NCI-H128 (cell line): ENCODE measurements at regions not wholly inside any gene's neighbourhood (a gene's known extent, or its start where the extent isn't known, plus 50 kb on each side); places are given as distances from the start of the nearest gene placed in this dataset.
"Not testable (repeated sequence)": the region's sequence is repeated elsewhere in the genome, so short reads cannot be mapped to it uniquely, and the experiment has no call there.

Experiments used
- DNase-seq: peaks from one replicate; lab custom pipeline; 2025; ENCODE audit not compliant: unreplicated experiment; lab: John Stamatoyannopoulos, UW

DNA sequence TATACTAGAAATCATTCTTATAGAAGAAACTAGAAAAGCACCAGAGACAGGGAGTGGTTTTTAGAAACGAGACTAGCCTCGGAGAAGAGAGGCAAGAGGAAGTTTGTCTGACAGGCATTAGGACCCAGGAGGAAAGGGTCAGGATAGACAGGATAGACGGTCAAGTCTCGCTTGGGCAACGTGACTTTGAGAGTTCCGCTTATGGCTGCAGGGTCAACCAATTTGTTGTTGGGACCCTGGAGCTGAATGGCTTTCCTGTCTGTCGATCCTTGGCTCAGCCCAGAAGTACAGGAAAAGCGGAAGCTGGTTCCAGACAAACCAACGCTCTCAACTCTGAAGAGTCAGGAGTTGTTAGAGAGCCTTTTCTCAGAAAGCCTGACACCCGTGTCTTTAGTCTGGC, 191.2 kb downstream of the FZD1 start:
- no peak for DNase-seq

DNA sequence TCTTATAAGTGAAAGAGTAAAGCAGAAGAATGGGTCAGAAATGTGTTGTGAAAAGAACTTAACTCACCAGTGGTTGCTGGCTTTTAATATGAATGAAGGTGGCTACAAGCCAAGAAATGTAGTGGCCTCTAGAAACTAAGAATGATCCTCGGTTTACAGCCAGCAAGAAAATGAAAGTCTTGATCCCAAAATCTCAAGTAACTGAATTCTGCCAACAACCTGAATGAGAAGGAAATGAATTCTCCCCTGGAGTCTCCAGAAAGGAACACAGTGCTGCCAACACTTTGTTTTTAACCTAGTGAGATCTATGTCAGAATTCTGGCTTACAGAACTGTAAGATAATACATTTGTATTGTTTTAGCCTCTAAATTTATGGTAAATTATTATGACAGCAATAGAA, 193.0 kb downstream of the FZD1 start:
- DNase-seq = no peak

DNA sequence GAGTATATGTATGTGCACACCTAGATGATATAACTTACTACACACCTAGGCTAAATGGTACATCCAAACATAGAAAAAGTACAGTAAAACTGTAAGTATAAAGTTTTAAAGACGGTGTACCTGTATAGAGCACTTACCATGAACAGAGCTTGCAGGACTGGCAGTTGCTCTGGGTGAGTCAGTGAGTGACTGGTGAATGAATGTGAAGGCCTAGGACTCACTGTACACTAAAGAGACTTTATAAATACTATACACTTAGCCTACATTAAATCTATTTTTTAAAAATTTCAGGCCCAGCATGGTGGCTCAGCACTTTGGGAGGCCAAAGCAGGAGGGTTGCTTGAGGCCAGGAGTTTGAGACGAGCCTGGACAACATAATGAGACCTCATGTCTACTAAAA, 195.3 kb downstream of the FZD1 start:
- no peak for DNase-seq

DNA sequence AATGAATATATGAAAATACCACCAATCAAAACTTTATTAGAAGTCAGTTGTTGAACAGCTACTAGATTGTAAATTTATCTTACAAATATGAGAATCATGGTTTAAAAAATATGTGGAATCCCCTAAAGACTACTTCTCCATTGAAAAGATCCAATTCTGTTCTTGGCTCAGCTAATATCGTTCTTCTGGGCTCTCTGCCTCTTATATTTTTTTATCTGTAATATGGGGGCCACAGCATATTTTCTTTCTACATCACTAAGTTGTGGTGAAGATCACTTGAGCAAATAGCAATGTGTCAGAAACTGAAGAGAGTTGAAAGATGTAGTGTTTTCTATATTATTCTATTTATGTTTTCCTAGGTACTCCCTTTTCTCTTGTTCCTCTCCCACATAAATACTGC, 198.1 kb downstream of the FZD1 start:
- DNase-seq = no peak

DNA sequence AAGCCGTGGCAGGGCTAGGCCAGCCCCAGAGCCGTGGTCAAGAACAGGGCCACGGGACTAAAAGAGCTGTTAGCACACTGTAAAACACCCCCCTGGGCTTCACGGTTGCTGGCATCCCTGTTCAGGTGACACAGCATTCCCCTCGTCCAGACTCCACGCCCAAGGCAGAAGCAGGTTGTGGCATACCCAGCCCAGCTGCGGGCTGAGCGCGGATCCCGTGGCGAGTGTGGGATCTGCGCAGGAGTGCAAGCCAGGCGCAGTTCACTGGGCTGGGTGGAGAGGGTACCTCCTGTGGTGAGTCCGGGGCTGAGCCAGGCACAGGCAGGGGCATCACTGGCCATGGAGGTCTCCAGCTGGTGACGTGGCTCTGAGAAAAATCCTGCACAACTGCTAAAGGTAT, 199.1 kb downstream of the FZD1 start:
- DNase-seq = no peak

DNA sequence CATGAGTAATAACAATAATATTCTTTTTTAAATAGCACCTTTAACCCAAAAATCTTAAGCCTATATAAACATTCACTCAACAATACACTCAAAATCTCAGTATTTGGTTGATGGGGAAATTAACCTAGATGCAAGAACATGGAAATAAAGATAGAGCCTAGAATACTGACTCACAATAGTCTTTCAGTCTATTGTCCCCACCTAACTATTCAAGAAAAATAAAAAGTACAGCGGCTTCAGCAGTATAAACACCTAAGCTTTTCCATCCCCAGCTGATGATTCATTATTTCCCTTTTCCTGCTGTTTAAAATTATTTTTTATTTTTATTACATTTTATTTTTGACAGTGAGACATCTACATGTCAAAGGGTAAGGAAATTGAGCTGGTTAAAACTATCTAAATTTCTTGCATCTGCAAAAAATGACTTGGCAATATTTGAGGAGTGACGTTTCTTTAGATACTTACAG, 201.4 kb downstream of the FZD1 start:
- no peak for DNase-seq

DNA sequence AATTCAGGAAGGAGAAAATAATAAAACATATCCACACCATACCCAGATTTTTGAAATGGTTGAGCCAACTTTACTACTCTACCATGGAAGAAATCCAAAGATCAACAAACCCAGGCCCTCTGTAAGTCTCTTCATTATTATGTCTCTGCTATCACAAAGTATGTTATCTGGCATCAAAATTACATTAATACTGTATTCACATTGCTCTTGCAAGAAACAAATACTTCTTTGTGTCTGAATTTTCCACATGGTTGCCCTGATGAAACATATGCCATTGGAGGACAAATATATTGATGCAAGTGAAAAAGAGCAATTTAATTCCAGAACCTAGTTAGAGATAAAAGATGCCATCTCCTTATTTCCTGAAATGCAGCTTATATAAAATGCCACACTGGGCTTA, 204.0 kb downstream of the FZD1 start:
- DNase-seq = no peak

DNA sequence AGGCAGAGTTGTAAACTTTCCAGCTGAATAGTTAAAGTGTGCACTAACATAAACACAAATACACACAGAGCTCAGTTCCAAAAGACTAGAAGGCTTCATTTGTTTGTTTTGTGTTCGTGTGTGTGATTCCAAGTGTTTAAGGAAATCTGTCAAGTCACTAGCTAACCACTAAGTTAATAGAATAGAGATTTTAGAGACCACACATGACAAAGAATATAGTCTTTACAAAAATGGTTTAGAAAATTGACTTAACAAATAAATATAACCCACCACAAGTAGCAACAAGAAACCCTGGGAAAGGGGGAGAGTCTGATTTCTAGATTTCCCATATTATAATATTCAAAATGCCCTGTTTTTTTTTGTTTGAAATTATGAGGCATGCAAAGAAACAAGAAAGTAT, 209.4 kb downstream of the FZD1 start:
- DNase-seq = no peak

DNA sequence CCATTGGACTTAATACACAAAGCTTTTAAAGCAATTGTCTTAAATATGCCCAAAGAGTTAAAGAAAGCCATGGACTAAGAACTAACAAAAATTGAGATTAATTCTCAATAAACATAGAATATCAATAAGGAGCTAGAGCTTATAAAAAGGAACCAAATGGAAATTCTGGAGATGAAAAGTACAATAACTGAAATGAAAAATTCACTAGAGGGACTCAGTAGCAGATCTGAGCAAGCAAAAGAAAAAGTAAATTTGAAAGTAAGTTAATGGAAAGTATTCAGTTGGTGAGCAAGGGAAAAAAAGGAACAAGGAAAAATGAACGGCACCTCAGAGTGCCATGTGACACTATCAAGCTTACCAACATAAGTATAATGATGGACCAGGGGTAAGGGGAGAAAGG, 209.8 kb downstream of the FZD1 start:
- no peak for DNase-seq

DNA sequence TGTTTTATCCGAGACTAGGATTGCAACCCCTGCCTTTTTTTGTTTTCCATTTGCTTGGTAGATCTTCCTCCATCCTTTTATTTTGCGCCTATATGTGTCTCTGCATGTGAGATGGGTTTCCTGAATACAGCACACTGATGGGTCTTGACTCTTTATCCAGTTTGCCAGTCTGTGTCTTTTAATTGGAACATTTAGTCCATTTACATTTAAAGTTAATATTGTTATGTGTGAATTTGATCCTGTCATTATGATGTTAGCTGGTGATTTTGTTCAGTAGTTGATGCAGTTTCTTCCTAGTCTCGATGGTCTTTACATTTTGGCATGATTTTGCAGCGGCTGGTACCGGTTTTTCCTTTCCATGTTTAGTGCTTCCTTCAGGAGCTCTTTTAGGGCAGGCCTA, 216.2 kb downstream of the FZD1 start:
- DNase-seq = not testable (repeated sequence)

DNA sequence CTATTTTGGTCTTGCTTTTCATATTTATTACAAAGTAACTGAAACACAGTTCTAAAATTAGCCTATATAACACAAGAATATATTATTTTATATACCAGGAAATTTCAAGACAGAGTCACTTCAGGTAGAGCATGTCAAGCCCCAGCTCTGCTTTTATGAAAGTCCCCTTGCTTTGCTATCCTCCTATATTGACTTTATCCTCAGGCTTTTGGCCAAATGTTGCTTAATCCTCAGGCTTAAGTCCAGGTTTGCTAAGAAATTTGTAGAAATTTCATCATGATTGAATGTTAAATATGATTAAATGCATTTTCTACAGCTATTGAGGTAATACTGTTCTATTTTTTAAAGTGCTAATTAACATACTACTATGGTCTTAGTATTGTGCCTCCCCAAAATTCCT, 227.6 kb downstream of the FZD1 start:
- DNase-seq = no peak

DNA sequence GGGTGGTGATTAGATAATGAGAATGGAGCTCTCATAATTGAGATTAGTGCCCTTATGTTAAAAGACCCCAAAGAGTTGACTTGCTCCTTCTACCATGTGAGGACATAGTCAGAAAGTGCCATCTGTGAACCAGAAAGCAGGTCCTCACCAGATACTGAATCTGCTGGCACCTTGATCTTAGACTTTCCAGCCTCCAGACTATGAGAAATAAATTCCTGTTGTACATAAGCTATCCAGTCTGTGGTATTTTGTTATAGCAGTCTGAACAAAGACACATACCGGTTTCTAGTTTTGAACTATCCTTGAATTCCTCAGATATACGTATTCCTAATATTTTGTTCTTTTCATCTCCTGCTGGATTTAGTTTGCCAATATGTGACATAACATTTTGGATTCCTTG, 228.1 kb downstream of the FZD1 start:
- DNase-seq = no peak

DNA sequence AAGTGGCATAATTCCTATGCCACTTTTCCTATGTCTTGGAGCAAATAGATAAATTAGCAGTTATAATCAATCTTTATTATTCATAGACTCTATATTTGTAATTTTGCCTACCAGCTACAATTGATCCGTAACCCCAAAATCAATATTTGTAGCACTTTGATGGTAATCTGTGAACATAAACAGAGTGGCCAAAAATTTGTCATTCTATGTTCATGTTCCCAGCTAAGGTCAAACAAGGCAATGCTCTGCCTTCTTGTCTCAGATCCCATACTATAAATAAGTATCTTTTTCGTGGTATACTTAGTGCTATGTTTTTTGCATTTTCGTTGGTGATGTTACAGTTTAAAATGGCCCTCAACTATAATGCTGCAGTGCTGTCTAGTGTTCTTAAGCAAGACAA, 228.5 kb downstream of the FZD1 start:
- DNase-seq = no peak

DNA sequence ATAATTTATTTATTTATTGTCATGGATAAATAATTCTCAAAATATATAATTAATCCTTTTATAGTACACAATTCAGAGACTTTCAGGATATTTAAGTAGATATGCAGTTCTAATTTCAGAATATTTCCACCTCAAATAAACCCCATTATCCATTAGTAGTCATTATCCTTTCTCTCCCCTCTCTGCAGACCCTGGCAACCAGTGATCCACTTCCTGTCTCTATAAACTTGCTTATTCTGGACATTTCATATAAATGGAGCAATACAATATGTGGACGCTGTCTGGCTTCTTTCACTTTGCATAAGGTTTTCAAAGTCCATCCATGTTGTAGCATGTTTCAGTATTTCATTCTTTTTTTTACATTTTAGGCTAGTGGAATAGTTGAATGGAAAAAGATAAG, 230.2 kb downstream of the FZD1 start:
- no peak for DNase-seq

DNA sequence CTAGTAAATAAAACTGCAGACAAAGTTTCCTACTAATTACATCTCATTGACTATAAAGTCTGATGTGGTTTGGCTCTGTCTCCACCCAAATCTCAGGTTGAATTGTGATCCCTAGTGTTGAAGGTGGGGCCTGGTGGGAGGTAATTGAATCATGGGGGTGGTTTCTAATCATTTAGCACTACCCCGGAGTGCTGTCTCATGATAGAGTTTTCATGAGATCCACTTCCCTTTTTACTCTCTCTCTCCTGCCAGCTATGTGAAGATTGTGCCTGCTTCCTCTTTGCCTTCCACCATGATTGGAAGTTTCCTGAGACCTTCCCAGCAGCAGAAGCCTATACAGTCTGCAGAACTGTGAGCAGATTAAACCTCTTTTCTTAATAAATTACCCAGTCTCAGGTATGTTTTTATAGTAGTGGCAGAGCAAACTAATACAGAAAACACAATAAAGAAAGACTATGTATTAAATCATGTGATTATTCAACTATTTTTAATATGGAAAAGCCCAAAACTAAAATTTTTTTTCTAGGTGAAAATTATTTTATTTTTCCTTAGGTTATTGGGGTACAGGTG, 232.1 kb downstream of the FZD1 start:
- DNase-seq = no peak

DNA sequence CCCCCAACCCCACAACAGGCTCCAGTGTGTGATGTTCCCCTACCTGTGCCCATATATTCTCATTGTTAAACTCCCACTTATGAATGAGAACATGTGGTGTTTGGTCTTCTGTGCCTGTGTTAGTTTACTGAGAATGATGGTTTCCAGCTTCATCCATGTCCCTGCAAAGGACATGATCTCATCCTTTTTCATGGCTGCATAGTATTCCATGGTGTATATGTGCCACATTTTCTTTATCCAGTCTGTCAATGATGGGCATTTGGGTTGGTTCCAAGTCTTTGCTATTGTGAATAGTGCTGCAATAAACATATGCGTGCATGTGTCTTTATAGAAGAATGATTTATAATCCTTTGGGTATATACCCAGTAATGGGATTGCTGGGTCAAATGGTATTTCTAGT, 233.0 kb downstream of the FZD1 start:
- DNase-seq = not testable (repeated sequence)

DNA sequence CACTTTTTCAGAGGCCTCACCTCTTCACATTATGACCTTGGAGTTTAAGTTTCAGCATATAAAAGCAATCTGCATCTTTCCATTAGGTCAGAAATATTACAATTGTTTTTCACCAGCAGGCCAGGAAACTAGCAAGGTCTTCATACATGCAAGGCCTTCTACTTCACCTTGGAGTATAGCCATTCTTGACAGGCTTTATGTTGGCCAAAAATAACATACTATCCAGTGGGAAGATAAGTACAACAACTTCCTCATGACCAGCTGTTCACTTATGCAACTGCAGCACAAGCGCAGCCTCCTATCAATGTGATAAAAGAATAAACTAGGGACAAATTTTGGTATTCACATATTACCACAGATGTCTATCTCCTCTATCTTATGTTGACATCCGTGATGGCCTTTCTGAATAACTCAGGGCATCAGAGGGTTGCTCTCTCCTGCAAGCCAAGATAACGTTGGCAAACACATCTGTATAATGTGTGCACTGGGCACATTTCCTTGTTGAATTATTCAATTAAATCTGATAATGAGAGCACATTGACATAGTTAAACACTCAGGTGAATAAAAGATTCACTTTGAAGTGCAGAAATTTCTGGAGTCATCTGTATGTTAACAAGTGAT, 239.8 kb downstream of the FZD1 start:
- no peak for DNase-seq

DNA sequence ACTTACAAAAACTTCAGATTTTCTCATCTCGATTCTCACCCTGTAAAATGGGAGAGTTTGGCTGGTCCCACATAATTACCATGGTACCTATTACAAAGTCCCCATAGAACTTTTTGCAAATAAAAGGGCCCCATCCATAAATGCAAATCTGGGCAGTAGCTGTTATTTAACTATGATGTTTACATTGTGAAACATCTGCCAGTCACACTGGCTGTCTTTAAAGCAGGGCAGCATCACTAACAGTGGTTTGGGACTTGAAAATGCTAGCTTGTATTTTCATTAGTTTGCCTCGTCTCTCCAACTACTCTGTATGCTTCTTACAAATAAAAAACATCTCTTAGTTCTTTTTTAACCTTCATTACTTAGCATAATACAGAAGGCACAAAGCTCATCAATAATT, 240.7 kb downstream of the FZD1 start:
- DNase-seq = no peak

DNA sequence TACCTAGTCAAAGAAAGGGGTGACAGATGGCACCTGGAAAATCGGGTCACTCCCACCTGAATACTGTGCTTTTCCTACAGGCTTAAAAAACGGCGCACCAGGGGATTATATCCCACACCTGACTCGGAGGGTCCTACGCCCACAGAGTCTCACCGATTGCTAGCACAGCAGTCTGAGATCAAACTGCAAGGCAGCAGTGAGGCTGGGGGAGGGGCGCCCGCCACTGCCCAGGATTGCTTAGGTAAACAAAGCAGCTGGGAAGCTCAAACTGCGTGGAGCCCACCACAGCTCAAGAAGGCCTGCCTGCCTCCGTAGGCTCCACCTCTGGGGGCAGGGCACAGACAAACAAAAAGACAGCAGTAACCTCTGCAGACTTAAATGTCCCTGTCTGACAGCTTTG, 242.7 kb downstream of the FZD1 start:
- not testable (repeated sequence) for DNase-seq

DNA sequence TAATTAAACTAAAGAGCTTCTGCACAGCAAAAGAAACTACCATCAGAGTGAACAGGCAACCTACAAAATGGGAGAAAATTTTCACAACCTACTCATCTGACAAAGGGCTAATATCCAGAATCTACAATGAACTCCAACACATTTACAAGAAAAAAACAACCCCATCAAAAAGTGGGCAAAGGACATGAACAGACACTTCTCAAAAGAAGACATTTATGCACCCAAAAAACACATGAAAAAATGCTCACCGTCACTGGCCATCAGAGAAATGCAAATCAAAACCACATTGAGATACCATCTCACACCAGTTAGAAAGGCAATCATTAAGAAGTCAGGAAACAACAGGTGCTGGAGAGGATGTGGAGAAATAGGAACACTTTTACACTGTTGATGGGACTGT, 247.6 kb downstream of the FZD1 start:
- not testable (repeated sequence) for DNase-seq

DNA sequence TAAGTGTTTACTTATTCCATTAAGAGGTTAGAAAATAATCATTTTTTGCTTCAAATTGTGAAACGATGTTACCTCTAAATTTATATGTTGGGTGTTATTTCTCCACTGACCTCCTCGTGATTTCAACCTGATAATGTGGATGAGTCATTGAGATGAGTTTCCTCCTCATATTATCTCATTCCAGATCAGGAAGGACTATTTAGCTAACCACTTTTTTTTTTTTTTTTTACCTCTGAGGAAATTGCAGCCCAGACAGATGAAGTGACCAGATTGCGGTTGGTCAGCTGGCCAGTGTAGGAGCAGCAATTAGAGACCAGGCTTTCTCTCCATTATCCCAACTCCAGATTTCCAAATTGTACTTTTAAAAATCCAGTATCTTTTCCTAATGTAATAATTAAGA, 248.7 kb downstream of the FZD1 start:
- DNase-seq = no peak

DNA sequence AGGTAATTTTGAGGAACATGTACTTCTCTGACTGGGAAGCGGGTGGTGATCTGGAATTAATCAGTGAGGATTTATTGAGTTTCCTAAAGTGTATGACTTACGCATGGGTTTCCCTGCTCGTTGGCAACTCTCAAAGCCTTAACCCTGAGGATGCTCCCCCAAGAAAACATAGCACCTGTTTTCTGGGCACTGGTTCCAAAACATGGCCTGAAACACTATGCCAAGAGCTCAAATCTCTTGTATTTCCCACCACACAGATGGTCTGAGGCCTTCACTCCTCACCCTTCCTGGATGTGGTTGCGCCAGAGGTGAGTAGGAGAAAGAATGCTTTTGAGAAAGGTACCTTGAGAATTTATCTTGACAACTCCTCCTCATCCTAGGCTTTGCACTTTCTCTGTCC, 250.4 kb downstream of the FZD1 start:
- DNase-seq = no peak

DNA sequence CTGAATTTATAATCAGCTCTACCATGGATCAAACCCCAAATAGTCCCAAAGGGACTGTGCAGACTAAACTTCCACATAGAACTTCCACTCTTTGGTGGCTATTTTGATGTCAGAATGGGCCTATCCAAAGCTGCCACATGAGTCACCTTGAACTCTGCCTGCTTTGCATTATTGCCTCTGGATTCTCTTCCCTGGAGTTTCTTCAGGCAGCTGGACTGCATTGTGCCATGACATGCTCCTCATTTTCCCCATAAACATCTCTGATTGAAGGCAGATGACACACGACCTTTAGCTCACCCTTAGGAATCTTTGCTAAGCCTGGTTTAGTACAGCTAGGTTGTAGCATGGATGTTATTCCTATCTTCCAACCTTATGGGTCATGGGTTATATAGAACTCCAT, 251.7 kb downstream of the FZD1 start:
- no peak for DNase-seq
